Esophagus muscularis mucosa (tissue), 4 donors: ENCODE measurements at regions not wholly inside any gene's neighbourhood (a gene's known extent, or its start where the extent isn't known, plus 50 kb on each side); places are given as distances from the start of the nearest gene placed in this dataset.

Experiments
- EP300 ChIP-seq: sonication (generic); formaldehyde crosslinking; IDR thresholded peaks from one replicate; pipeline ENCODE4 v1.6.1; 2017; ENCODE audit warnings: antibody characterized with exemption
- POLR2AphosphoS5 ChIP-seq, 2 donors: sonication (generic); formaldehyde crosslinking; IDR thresholded peaks; one replicate each; pipeline ENCODE4 v1.6.1; 2017; ENCODE audit warnings: antibody characterized with exemption in 2 of 2
- TF ChIP-seq, protein P1 (sequence below), 3 experiments: fragments of 200-600 bp in 2 of 3; fragments of 450-650 bp in 1 of 3; sonication (generic) in 2 of 3; IDR thresholded peaks; one replicate each; pipeline ENCODE4 v1.5.1; 2017 to 2019; ENCODE audit warnings: antibody characterized with exemption in 3 of 3, mild to moderate bottlenecking in 2 of 3, moderate library complexity in 1 of 3

- TF ChIP-seq EP300, result no peak
- TF ChIP-seq POLR2AphosphoS5 (IDR thresholded peaks at IDR 0.05), result no peak
- TF ChIP-seq, protein P1, sequence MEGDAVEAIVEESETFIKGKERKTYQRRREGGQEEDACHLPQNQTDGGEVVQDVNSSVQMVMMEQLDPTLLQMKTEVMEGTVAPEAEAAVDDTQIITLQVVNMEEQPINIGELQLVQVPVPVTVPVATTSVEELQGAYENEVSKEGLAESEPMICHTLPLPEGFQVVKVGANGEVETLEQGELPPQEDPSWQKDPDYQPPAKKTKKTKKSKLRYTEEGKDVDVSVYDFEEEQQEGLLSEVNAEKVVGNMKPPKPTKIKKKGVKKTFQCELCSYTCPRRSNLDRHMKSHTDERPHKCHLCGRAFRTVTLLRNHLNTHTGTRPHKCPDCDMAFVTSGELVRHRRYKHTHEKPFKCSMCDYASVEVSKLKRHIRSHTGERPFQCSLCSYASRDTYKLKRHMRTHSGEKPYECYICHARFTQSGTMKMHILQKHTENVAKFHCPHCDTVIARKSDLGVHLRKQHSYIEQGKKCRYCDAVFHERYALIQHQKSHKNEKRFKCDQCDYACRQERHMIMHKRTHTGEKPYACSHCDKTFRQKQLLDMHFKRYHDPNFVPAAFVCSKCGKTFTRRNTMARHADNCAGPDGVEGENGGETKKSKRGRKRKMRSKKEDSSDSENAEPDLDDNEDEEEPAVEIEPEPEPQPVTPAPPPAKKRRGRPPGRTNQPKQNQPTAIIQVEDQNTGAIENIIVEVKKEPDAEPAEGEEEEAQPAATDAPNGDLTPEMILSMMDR (IDR thresholded peaks at IDR 0.05), result no peak
Measured at GRCh38 chr7:36085096-36085495, 68.0 kb upstream of the EEPD1 start.
